Vagina (tissue), 2 donors: ENCODE measurements at regions not wholly inside any gene's neighbourhood (a gene's known extent, or its start where the extent isn't known, plus 50 kb on each side); places are given as distances from the start of the nearest gene placed in this dataset. TPM values are rescaled to one million over a fixed set of nuclear protein-coding genes. Genes with fewer than 3 reads are reported as not detected.

ENCODE experiments used
- DNase-seq, 2 donors: peaks; one replicate each; pipeline ENCODE4 v3.0.0-alpha.2; 2017; ENCODE audit errors: extremely low spot score in 2 of 2
- H3K27ac ChIP-seq: fragments of 200-600 bp; sonication (generic); one replicate; pipeline ENCODE4 v1.5.1; 2019
- H3K27me3 ChIP-seq: fragments of 200-600 bp; sonication (generic); one replicate; pipeline ENCODE4 v1.5.1; 2019
- H3K36me3 ChIP-seq, 2 donors: fragments of 200-600 bp; sonication (generic); one replicate each; pipeline ENCODE4 v1.5.1; 2017 to 2019
- H3K4me1 ChIP-seq: fragments of 200-600 bp; sonication (generic); one replicate; pipeline ENCODE4 v1.5.1; 2019
- H3K4me3 ChIP-seq, 2 donors: fragments of 200-600 bp; sonication (generic); 1 replicate in 1 of 2; 2 replicates in 1 of 2; pipeline ENCODE4 v1.5.1; 2016 to 2019
- H3K9me3 ChIP-seq: fragments of 200-600 bp; sonication (generic); one replicate; pipeline ENCODE4 v1.5.1; 2019
- POLR2A ChIP-seq, 2 donors: fragments of 450-650 bp; IDR thresholded peaks; one replicate each; pipeline ENCODE4 v1.6.1; 2017; ENCODE audit warnings: antibody characterized with exemption in 2 of 2, mild to moderate bottlenecking in 2 of 2, moderate library complexity in 2 of 2
- POLR2AphosphoS5 ChIP-seq, 2 donors: sonication (generic); formaldehyde crosslinking; IDR thresholded peaks; one replicate each; pipeline ENCODE4 v1.9.0; 2017; ENCODE audit warnings: antibody characterized with exemption in 2 of 2, mild to moderate bottlenecking in 2 of 2, low read depth in 1 of 2; ENCODE audit not compliant: insufficient read depth in 1 of 2
- intact Hi-C: fragments of 100-400 bp; cut with DNase I; formaldehyde crosslinking; loops from one replicate; pipeline ENCODE4 v1.15.1; 2023
- microRNA-seq: library from miRNA; unstranded; fragments of <30 nt; microRNA quantifications from one replicate; pipeline ENCODE4, GENCODE V29; 2017; ENCODE audit warnings: borderline number of aligned reads, borderline replicate concordance
- small RNA-seq: library from RNA; depleted of rRNA; stranded (forward); fragments of <200 nt; gene quantifications from one replicate; pipeline ENCODE3, GENCODE V24; 2016
- TF ChIP-seq, protein P1 (sequence below), 3 experiments: fragments of 450-650 bp in 2 of 3; fragments of 200-600 bp in 1 of 3; sonication (generic) in 1 of 3; IDR thresholded peaks; one replicate each; pipeline ENCODE4 v1.5.1; 2017 to 2019; ENCODE audit warnings: antibody characterized with exemption in 3 of 3, mild to moderate bottlenecking in 2 of 3, moderate library complexity in 2 of 3

DNA sequence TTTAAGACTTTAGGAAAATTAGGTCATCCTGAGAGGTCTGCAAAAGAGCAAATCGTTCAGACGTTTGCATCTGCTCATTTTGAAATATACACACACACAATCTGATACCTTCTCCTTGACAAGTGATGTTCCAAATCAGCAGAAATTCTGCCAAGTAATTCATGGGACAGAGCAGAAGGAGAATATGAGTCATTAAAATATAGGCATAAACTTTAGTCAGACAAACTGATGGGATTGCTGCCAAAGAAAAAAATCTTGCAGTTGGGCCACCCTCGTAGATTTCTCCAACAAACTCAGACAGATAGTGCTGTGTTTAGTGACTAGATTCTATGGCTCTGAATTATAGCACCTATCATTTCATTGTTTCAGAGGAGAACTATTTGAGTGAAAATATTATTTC lies 336.3 kb downstream of the NYAP2 start:
- H3K4me1 ChIP-seq: peaks cover 22% of the 10 kb centered on the region
- H3K27me3 ChIP-seq: no peaks in the 10 kb centered on the region
- TF ChIP-seq, protein P1, sequence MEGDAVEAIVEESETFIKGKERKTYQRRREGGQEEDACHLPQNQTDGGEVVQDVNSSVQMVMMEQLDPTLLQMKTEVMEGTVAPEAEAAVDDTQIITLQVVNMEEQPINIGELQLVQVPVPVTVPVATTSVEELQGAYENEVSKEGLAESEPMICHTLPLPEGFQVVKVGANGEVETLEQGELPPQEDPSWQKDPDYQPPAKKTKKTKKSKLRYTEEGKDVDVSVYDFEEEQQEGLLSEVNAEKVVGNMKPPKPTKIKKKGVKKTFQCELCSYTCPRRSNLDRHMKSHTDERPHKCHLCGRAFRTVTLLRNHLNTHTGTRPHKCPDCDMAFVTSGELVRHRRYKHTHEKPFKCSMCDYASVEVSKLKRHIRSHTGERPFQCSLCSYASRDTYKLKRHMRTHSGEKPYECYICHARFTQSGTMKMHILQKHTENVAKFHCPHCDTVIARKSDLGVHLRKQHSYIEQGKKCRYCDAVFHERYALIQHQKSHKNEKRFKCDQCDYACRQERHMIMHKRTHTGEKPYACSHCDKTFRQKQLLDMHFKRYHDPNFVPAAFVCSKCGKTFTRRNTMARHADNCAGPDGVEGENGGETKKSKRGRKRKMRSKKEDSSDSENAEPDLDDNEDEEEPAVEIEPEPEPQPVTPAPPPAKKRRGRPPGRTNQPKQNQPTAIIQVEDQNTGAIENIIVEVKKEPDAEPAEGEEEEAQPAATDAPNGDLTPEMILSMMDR (IDR thresholded peaks at IDR 0.05): no peak
- TF ChIP-seq POLR2AphosphoS5 (IDR thresholded peaks at IDR 0.05; ENCODE audit: insufficient read depth in 1 of 2, low read depth in 1 of 2): no peak
- TF ChIP-seq POLR2A (IDR thresholded peaks at IDR 0.05): no peak
- DNase-seq: no peak
- H3K36me3 ChIP-seq: no peaks in the 10 kb centered on the region
- no peak overlapping the region for H3K4me3 ChIP-seq
- H3K9me3 ChIP-seq: no peaks in the 10 kb centered on the region
- no peak overlapping the region for H3K27ac ChIP-seq
- intact Hi-C loops: no loop called here

DNA sequence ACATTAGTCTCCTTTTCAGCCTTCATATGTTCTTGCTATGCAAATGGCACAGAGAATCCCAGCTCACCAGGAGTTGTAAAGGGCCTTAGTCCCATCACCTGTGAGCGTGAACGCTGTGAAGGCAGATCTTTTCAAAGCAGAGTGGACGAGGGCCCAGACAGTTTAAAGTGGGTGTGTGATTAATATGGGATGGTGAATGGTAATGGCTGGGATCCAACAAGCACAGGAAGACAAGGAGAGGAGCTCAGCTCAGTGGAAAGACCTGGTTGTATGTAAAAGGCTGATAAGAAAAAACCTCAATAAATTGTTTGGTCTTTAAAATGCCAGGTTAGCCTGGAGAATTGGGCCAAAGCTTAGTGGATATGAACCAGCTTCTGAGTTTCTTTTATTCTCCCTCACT lies 326.2 kb downstream of the NYAP2 start:
- no peak for DNase-seq
- Histone ChIP-seq H3K27ac (no peak overlapping the region), H3K4me1 (no peaks in the 10 kb centered on the region), H3K36me3 (no peaks in the 10 kb centered on the region), H3K27me3 (no peaks in the 10 kb centered on the region), H3K4me3 (no peak overlapping the region), H3K9me3 (no peaks in the 10 kb centered on the region)
- intact Hi-C loops: no loop called here
- TF ChIP-seq, protein P1 (IDR thresholded peaks at IDR 0.05): no peak
- TF ChIP-seq POLR2AphosphoS5 (IDR thresholded peaks at IDR 0.05; ENCODE audit: insufficient read depth in 1 of 2, low read depth in 1 of 2): no peak
- no peak for TF ChIP-seq POLR2A (IDR thresholded peaks at IDR 0.05)

Small RNA genes lying in the stretch of these regions (microRNA-seq; reads per million reads assigned to microRNA genes)
- gene MIR5702: not detected

Small RNA genes lying in the stretch of these regions (small RNA-seq; reads per million reads assigned to genes)
- not detected for gene AC068138.1
- not detected for gene MIR5702
